Non-pigmented ciliary epithelial cell (primary cell): ENCODE measurements at regions not wholly inside any gene's neighbourhood (a gene's known extent, or its start where the extent isn't known, plus 50 kb on each side); places are given as distances from the start of the nearest gene placed in this dataset.

Experiments
- DNase-seq: peaks from one replicate; pipeline ENCODE4 v3.0.0-alpha.2; 2010; ENCODE audit warnings: low read depth

DNA sequence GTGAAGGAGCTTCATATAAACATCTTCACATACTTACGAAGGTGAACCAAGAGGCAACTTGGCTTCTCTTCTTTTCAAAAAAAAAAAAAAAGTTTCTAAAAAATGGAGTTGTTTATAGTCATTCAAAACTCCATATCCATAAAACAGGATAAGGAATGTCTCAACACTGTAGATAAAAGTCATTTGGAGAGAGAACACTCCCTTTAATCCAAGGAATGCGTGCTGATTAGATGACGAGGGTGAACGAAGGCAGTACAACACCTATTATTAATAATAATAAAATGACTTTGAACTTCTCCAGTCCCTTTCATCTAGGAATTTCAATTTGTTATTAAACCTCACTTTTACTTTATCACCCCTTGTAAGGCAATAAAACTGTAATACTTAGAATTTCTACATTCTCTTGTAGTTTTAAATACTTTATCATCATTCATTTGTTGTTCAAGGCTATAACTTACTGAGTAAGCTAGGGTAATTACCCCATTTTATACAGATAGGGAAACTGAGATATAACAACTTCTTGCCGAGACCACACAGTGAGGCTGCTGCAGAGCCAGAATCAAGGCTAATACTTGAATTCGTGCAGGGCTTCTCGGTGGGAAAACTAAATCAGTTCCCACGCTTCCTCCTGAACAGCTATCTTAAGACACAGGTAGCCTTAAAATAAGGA, 377.1 kb downstream of the EFNA5 start:
- DNase-seq = no peak

DNA sequence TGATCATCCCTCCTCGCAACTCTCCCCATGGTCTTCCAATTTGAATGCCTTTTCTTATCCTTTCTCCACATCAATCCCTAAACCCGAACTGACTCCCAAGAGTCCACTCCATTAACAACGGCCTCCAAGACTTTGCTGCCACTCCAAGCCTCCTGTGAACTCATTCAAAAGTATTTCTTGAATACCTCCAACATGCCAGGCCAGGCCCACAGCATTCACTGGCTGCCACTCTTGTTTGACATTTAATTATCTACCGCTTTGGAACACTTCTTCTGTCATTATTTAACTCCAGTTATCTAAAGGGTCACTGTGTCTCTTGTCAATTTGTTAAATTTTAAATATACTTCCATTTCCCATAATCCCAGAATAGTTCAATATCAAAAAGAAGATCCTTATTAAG, 378.9 kb downstream of the EFNA5 start:
- no peak for DNase-seq

DNA sequence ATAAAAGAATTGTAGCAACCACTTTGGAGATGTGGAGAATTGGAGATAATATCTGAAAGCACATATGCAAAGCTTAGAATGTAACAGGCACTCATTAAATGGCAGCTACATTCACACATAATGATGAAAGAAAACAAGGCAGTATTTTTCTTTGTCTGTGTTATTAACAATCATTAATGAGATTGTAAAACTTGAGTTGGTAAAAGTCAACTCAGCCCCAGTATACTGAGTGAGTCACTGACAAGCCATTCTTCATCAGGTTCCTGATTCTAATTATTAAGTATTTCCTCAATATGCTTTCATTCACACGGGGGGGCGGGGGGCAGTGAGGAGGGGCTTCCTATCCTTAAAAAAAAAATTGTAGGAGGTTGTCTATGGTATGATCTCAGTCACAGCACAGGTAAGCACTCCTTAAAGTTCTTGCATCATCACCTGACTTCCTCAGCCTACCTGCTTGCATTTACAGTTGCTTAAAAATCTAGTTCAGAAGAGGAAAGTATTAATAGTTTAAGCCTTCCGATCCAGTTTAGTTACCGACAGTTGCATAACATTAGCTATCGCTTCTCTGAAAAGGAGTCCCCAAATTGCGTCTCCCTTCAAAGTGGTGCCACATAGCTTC, 379.8 kb downstream of the EFNA5 start:
- DNase-seq = no peak

DNA sequence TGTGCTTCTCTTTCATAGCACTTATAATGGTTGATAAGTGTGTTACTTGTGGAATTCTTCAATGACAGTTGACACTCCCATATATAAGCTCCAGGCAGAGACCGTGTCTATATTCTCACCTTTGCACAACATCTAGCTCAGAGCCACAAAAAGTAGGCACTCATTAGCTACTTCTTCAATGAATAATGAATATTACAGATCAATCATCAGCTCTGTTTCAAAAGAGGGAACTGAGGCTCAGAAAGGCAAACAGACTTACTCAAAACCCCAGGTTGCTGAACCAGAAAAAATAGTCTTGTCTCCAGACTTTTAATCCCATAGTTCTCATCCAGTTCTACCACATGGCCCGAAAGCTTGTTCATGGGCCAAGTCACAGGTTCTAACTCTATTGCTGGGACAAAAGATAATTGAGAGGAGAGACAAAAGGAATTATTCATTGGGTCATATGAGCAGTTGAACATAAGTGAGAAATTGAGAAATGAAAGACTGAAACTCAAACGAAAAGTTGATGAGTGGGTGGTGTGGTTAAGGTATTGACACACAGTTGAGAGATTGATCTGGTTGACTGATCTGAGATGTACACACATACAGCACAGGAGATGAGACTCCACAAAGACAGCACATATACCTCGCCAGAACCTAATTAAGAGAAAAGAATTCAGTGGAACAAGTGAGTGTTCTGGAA, 381.6 kb downstream of the EFNA5 start:
- no peak for DNase-seq

DNA sequence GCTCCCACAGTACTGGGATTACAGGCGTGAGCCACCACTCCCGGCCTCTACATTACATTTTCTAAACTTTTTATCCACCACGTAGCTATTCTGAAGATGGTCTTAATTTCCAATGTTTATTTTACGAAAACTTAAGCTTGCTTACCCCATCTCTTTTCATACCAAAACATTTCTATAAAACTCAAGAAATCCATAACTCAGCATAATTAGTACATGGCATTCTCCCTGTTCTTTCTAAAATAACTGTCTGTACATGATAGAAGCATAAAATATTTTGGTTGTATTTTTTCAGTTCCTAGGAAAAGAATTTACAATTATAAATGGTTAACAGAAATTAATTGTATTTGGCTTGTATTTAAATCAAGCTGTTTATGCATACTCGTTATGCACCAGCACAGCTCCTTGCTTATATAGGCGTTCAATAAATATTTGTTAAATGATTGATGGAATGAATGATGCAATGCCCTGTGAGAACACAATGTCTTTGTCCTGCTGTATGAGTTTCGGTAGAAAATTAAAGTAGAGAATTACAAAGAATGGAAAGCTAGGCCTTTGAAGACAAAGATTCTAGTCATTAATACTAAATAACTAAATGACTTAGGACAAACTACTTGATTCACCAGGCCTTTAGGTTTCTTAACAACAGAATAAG, 384.2 kb downstream of the EFNA5 start:
- no peak for DNase-seq

DNA sequence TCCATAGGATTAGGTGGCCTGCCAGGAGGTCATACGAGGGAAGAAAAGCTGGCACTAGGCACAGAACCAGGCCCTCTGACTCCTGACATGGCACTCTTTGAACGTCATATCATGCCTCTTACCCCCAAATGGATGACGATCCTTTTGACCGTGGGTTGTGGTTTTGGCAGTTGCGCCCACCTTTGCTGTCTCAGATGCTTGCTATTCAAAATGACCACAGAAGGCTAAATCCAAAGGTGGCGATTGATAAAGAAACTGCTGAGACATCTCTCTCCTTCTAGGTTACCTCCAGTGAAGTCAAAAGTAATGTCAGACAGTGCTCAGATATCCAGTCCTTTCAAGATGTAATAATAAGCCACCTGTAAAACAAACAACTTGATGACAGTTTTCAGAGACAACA, 385.0 kb downstream of the EFNA5 start:
- DNase-seq = no peak

DNA sequence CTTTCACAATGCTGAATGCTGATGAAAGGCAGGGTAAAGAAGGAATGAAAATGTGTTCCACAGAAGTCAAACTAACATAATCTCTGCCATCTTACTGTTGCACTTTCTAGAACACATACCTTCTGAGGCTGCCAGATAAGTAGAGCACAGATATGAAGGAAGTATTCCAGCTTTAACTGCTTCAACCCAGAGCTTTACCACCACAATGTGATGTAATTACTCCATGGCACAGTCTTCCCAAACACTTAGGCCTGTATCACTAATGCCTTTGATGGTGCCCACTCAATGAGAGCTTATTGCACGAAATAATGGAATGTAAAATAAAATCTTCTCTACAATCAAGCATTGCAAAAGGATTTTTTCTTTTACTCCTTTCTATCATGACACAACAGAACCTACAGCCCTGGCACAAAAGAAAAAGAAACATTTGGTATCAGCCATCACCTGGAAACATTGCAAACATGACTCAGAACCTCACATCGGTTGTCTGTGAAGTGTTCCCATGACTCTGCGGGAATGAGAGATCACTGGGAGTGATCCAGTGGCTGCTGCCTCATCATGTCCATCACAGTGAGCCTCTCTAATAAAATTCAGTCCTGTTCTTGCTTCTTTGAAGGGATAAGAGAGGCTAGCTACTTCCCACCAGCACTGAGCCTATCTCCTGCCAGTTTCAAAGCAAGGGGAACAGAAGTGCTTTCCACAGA, 385.8 kb downstream of the EFNA5 start:
- no peak for DNase-seq

DNA sequence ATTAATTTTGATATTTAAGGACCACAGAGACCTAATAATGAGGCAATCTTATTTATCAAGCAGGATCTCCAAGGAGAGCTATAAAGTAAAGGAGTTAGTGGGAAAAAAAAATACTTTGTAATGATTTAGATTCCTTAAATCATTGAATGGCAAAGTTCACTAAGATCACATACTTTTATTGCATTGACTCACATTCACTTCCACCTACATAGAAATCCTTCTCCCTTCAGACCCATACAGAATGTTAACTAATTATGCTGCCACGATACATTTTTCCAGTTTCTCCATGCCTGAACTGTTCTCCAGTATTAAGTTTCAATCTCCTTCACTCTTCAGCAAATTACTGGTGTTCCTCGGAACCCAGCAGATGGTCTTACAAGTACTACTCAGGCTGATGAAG, 388.7 kb downstream of the EFNA5 start:
- DNase-seq = no peak

DNA sequence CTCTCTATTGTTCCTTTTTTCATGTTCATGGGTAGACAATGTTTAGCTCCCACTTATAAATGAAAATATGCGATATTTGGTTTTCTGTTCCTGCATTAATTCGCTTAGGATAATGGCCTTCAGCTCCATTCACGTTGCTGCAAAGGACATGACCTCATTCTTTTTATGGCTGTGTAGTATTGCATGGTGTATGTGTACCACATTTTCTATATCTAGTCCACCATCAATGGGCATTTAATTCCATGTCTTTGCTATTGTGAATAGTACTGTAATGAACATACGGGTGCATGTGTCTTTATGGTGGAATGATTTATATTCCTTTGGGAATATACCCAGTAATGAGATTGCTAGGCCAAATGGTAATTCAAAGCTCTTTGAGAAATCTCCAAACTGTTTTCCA, 392.0 kb downstream of the EFNA5 start:
- DNase-seq = no peak

DNA sequence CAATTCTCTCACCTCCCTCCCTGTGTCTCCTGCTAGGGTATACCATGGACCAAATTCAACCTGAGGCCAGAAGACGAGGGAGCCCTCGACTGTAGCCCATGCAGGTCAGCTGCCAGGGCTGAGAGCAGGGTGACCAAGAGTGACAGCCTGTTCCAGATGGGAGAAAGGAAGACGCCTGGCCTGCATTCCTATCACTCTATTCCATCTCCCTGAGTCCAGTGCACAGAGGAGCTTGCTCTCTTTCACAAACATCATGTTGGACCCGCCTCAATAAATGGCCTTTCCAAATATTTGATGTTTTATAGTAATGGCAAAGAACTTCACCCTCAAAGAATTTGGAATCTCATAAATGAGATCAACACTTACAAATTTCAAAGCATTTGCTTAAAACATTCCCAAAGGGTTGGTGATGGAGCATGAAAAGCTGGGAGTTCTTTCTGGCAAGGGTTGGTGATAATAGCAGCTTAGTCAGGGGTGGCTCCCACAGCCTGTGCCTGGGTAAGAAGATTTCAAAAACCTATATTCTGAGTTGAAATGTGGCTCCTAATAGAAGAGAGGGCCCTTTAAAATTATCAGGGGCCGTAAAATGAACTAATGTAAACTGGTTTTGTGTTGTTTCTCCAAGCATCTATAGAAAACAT, 393.1 kb downstream of the EFNA5 start:
- no peak for DNase-seq

DNA sequence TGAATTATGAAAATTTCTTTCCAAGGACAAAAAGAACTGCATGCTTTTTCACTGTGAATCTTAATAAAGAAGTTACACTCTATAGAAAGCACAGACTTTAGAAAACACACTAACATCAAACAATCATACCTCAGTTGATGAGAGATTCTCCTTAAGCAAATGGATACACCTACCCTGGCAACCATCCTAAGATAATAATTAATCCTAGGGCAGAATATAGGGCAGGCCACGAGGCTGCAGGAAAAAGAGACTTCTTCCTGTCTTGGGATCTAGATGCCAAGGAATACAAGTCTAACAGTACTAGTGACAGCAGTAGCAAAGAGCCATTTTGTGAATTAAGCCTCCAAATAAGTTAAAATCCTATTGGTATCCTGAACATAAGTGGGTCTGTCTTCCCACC, 395.4 kb downstream of the EFNA5 start:
- DNase-seq = no peak

DNA sequence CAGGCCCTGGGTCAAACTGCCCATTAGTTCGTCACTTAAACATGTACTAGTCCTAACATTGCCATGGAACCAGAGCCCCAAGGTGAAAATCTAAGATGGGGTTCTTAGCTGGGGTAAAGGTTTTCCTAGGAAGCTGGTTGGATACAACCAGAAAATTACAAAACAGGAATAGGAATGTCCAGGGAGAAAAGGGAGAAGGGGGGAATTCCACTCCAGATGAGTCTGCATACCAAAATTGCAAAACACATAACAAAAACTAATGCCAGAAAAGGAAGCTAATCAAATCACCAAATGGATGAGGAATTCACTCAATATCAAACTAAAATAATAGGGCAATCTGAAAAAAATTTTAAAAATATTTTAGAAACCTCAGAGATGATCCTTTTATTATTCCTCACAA, 396.2 kb downstream of the EFNA5 start:
- DNase-seq = no peak

DNA sequence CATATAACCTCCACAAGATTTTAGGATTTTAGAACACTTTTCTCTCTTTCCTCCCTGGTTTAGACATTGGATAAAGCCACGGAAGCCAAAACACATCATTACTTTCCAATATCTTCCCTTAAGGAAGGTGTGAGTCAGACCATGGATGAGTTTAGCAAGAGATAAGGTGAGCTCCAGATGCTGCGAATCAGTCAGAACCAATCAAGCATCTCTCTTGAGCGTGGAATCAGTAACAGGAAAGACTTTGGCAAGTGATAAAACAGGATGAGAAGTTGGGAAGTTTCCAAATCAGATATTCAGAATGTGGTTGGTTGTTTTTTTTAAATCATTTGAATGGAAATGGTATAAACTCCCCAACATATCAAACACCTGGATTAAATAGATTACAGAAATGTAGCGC, 397.8 kb downstream of the EFNA5 start:
- DNase-seq = no peak

DNA sequence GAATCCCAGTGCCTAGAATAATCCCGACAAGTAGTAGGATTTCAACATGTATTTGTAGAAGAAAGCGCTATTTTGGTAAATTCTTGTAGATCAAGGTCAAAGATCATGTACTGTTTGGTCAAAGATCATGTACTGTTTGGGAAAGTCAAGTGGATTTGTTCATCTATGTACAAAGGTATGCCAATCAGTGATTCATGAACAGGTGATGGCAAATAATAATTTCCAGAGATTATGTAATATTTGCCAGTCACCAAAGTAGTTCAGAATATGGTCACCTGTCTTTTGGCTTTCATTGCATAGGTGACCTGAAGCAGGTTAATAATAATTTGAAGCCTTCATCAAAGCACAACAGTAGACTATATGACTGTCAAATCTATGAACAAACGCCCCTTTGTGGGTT, 398.2 kb downstream of the EFNA5 start:
- DNase-seq = no peak

DNA sequence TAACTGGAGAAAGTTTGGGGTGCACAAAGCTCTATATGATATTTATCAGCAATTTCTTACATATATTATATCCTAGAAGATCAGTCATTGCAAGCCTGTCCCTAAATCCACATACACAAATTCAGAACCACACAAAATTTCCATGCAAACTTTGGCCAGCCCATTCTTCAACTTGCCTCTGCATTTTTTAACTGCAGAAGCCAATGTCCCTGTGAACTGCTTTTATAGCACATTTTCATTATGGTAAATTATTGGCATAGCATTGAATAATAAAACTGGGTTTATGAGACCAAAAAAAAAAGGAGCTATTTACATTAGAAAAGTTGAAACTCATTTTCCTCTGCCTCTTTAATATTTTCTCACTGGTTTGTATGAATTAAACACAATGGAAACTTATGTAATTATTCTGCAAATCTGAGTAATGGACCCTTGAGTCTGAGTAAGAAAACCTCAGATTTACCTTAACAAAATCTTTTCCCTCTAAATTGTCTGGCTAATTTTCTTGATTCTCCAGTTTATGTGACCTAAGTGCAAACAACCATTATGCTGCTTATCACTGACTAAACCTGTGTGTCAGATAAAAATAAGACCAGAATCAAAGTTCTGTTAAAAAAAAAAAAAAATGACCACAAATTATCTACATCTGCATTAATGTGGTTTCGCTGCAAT, 398.9 kb downstream of the EFNA5 start:
- DNase-seq = no peak

DNA sequence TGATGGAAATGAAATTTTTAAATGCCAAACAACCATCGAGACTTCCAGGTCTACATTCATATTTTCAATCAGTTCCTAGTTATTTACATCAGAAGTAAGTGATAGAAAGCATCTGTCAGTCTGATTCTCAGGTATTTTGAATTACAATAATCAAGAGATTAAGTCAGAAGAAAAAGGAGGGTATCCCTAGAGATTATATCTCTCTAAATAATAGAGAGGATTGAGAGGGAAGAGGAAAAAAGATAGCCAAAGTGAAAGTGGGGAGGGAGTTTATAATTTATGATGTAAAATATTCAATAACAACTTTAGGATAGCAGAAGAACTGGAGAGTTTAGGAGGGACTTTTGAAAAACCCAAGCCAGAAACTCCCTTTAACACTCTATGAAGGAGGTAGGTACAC, 400.2 kb downstream of the EFNA5 start:
- no peak for DNase-seq

DNA sequence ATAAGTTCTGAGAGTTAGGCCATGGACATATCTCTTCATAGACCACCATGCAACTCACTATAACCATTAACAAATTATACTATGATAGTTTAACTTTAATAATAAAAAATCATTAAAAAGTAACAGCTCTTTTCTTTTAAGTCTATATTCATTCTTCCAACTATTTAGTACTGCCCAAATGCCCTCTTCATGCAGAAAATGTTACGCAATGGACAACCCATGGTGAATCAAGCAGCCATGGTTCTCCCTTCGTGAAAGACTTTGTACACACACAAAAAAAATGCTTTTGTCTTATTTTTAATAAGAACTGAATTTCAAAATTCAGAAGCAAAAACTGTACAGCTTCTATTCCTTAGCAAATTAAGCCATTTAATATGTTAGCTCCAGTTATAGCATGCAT, 401.1 kb downstream of the EFNA5 start:
- no peak for DNase-seq

DNA sequence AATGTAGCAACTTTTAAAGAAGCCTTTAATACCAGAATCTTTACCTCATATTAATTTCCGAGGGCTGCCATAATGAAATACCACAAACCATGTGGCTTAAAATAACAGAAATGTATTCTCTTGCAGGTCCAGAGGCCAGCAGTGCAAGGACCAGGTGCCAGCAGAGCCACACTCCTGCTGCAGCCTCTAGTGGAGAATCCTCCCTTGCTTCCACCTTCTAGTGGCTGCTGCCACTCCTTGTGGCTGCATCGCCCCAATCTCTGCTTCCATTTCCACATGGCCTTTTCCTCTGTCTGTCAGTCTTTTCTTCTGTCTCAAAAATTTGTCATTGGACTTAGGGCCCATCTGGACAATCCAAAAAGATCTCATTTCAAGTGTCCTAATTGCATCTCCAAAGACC, 401.5 kb downstream of the EFNA5 start:
- DNase-seq = no peak

DNA sequence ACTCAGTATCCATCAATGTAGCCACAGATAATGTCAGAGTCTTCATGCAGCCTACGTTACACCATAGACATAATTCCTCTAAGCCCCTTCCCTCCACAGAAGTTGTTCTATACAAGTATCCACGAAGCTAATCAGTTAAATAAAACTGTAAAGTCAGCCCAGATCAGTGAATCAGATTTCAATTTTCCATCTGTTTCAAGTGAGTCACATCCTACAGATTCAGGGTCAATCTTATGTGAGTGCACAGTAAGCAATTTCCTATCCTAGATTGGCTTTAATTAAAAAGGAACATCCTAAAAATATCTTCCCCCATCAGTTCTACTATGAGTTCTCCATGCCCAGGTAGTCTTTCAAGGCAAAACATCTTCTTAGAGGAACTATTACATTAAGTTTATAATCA, 402.5 kb downstream of the EFNA5 start:
- DNase-seq = no peak

DNA sequence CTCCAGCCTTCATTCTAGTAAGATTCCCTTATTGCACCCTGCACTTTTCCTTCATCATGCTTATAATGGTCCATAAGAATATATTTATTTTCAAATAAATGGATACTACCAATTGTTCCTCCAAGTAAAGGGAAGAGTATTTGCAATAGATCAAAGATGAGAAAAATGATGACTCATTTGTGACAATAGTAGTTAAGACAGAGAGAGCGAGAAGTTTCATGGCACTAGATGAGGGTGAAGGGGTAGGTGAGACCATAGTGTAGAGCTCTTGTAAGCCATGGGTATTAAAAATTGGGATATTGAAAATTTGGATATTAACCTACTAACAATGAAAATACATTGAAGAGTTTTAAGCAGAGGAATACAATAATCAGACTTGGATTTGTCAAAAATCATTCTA, 404.6 kb downstream of the EFNA5 start:
- no peak for DNase-seq

DNA sequence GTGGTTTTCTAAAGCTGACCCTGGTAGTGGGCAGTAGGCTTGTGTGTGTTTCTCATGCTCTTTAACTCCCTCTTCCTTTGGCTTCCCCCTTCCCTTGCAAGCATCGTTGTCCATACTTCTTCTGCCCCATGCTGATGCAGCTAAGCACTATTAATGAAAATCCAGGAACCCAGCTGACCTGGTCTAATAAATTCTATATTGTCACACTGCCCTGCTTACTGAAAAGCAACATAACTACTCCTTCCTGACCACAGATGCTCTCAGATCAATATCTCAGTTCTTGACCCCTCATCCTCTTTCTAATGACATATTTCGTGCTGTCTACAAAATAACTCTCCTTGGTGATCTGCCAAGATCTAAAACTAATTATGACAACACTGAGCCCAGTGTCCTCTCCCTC, 405.5 kb downstream of the EFNA5 start:
- no peak for DNase-seq
